ENCODE measurements at regions not wholly inside any gene's neighbourhood (a gene's known extent, or its start where the extent isn't known, plus 50 kb on each side); places are given as distances from the start of the nearest gene placed in this dataset.

DNA sequence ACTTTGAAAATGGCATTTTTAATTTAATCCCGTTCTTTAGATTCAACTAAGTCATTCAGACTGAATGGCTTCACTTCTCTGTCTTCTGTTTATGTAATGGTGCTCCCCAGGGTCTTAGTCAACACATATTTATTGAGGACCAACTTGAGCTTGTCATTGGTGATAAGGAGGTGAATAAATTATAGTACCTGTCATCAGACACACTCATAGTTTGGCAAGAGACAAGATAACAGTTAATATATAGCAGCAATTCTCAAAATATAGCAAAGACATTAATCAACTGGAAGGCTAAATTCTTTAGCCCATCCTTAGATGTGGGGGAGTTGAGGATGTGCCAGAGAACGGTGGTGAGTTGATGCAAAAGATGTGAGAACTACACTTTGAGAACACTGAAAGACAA lies 78.4 kb downstream of the MACIR start:
- DNase-seq = no peak

DNA sequence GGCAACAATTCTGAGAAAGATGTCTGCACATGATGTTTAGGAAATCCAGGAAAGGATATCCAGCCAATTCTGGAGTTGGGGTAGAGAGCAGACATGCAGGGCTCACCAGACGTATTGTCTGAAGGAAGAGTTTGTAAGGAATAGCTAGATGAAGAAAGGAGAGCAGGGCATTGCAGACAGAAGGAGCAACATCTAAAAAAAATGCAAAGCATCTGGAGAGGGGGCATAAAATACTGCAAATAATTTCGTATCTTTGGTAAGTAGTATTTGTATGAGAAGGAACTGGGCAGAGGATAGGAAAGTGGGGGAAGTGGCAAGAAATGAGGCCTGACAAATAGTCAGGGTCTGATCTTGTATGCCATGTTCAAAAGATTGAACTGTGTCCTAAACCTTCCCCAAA lies 74.8 kb downstream of the MACIR start:
- no peak for DNase-seq

DNA sequence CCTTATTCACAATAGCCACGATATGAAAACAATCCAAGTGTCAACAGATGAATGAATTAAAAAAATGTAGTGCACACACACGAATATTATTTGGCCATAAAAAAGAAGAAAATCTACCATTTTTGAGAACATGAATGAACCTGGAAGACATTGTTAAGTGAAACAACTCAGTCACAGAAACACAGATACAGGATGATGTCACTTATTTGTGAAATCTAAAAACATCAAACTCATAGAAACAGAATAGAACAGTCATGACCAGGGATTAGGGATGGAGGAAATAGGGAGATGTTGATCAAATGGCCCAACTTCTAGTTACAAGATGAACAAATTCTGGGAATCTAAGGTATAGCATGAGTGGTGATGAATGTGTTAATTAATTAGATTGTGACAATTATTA lies 72.3 kb downstream of the MACIR start:
- no peak for DNase-seq
